ENCODE measurements at regions not wholly inside any gene's neighbourhood (a gene's known extent, or its start where the extent isn't known, plus 50 kb on each side); places are given as distances from the start of the nearest gene placed in this dataset.
A peak's percentile ranks its signal among the peaks of the same experiment; 100 is the strongest.

DNA sequence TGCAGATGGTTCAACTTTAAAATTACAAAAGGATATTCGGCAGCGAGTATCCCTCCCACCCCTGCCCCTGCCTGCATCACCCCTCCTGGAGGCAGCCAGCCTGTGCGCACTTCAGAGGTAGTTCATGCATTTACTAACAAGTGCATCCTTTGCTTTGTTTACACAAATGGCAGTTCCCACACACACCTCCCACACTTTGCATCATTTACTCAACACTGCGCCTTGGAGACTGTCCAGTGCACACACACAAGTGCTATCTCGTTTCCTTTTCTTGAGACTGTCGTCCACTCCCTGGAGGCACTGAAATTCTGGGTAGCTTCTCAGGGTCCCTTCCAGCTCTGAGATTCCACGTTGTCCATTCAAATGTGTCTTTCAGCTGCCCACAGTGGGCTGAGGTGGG lies 53.1 kb upstream of the VSX1 start:
- DNase-seq: no peak

DNA sequence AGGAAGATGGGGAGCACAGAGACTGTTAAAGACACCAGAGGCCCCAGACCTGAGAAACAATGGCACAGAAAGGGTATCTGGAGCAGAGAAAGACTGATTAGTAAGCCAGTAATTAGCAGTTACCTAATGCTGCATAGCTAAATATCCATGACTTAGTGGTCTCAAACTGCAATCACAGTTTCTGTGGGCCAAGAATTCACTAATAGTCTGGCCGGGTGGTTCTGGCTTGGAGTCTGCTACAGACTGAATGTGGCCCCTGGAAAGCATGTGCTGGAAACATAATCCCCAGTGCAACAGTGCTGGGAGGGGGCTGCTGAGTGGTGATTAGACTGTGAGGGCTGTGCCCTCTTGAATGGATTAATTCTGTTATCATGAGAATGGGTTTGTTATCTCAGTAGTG lies 54.1 kb upstream of the VSX1 start:
- DNase-seq: no peak

DNA sequence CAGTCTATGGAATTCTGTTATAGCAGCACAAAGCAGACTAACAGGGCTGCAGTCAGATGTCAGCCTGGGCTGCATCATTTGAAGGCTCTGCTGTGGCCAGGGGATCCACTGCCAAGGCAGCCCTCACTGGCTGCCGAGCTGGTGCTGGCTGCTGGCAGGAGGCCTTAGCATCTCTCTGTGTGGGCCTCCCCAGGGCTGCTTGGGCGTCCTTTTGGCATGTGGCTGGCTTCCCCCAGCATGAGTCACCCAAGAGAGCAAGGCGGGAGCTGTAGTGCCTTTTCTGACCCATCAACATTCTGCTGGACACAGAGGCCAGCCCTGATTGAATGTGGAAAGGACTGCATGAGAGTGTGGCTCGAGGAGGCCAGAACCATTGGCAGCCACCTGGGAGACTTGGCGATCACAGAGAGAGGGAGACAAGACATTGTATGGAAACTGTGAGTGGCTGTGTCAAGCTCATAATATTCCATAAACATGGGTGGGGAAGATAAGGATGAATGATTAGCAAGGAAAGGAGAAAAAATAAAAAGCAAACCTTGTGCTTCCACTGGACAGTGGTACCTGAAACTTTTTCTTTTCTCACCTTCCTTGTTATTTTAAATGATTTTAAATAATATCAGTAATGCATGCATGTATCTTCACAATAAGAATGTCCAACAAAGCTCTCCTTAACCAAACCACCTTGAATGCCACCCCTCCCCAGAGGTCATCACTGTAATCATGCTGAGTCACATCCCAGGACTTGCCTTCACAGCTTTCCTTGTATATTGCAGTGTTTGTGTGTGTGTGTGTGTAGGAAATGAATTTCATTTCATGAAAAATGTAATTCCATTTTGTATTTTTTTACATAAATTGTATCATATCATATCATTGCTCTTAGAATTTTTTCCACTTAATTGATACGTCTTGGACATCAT lies 55.0 kb upstream of the VSX1 start:
- DNase-seq: no peak

DNA sequence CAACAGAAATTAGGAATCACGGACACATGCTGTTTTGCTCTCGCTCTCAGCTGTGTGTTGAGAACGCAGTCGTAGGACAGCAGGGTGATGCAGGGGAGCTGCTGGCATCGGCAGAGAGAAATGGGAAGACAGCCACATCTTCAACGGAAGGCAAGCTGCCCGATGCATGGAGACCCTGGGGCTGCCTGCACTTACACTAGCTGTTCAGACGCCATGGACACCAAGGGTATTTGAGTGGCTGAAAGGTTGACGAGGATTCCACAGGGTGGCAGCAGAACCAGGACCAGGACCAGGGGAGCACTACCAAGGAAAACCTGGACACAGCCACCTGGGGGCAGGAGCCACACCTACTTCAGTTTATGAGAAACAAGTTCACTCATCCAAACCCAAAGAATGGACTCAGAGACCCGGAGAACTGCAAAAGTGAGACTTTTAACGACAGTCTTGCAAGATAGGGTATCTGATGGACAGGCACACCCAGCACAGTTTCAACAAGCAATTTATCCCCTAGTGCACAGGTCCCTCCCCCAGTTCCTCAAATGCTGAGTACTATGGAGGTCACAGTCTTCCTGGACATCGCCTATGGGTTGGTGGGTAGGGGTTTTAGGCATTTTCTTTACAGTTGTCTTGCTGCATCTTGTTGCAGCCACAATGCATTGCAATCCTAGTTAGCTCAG lies 56.3 kb upstream of the ENTPD6 start:
- DNase-seq: peak; percentile 9

DNA sequence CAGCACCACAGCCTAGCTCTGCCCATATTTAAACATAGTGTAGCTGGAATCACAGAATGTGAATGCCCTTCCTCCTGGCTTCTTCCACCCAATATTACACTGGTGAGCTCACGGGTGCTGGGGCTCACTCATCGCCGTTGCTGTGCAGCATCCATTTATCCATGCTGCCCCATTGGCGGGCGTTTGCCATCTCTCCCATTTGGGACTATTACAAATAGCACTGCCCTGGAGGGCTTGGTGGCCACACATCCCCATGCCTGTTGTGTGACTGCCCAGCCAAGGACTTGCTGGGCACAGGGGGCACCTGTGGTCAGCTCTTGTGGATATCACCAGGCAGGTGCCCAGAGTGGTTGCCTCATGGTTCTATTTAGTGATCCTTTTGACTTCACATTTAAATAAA lies 54.5 kb upstream of the ENTPD6 start:
- DNase-seq: no peak

DNA sequence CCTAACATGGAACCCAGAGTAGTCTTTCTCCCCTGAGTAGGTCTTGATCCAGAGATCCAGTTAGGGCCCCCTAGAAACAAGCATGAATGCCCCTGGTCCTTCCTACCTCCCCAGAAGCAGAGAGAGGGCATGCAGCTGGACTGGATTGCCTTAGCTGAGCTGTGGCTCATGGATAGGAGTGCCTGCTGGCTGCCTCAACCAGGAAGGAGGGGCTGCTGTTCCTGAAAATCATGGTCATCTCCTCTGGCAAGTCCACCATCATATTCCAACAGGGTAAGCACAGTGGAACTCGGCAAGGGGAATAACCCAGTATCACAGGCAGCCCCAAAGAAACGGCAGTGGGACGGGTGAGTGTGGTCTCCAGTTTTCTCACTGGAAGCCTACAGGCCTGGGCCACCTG lies 53.1 kb upstream of the ENTPD6 start:
- DNase-seq: no peak

DNA sequence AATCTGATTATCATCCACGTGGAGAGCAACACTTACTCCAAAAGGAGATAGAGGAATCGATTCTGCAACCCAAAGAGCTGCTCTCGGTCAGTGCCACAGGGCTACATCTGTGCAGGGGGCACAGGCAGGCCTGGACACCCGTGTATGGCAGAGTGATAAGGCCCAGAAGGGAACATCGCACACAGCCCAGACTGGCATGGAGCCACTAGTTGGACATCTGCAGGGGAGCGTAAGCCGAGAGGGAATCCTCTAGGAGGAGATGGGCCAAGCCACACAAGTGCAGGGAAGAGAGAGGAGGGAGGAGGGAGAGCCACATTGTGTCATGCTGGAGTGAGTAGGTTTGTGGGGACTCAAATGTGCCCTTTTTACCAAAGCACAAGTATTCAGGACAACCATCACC lies 50.4 kb upstream of the ENTPD6 start:
- no peak for DNase-seq
